HG03521 (cell line): ENCODE measurements at regions not wholly inside any gene's neighbourhood (a gene's known extent, or its start where the extent isn't known, plus 50 kb on each side); places are given as distances from the start of the nearest gene placed in this dataset.
"Not testable (repeated sequence)": the region's sequence is repeated elsewhere in the genome, so short reads cannot be mapped to it uniquely, and the experiment has no call there.

ENCODE experiments used
- ATAC-seq: cut with Tn5 transposase; IDR thresholded peaks from one replicate; pipeline ENCODE4 v1.9.1; 2021; ENCODE audit warnings: mild to moderate bottlenecking, moderate library complexity; ENCODE audit not compliant: unreplicated experiment

DNA sequence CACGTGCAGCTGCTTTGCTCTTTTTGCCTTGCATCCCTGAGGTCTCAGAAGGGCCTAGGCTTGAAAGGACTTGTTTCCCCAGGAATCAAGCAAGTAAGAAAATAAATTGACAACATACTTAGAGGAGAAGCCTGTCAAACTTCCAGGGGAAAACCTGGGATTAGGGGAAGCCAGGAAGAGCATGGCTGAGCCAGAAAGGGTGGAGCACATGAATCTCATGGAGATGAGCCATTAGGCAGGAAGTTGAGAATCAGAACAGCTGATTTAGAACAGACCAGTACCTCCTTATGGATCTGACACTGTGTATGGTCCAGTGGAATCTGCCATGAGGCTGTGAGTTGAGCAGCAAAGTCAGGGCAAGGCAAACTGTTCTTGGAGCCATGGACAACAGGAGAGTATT, 511.0 kb downstream of the RPIA start:
- ATAC-seq, result not testable (repeated sequence)

DNA sequence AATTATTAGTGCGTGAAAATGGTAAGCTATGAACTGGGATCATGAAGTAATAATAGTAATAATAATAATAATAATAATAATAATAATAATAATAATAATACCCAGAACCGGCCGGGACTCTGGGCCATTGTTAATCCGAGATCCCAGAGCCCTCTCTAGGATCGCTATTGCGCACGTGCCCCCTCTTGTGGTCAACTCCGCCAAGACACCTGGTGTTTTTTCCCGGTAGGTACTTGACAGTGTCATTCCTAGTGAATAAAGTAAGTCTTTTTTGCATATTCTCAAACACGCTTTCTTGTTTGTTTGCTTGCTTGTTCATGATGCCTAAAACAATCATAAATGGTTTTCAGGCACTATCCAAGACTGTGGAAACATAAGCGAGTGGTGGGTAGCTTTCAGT, 513.7 kb downstream of the RPIA start:
- not testable (repeated sequence) for ATAC-seq

DNA sequence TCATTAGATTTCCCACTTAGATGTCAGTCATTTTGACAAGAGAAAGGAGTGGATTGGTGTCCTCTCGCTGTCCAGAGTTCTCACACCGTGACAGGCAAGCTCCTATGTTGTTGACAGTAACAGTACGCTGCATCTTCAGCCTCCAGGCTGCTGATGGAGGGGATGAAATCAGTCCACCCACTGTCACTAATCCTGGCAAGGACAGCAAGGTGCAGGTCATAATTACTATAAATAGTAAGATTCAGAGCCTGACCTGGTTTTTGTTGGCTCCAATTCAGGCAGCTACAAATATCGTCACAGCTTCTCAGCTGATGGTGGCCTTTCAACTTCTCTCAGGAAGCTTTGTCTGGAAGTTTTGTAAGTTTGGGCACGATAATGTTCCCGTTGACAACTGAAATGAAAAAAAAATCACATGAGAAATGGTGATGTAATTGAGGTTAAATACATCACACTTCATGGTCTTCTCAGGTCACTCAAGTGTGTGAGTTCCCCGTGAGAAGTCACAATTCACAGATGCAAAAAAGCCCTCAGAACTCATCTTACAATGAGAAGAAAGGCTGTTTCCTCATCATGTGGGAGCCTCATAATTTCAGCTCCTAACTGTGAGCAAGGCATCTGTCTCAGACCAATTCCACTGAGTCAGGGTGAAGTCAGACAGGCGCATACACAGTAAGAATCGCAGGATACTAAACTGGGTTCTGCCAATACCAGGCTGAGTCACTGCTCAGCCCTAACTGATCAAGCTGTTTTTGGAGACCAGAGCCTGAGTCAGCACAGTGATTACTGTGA, 516.9 kb downstream of the RPIA start:
- ATAC-seq, result not testable (repeated sequence)

DNA sequence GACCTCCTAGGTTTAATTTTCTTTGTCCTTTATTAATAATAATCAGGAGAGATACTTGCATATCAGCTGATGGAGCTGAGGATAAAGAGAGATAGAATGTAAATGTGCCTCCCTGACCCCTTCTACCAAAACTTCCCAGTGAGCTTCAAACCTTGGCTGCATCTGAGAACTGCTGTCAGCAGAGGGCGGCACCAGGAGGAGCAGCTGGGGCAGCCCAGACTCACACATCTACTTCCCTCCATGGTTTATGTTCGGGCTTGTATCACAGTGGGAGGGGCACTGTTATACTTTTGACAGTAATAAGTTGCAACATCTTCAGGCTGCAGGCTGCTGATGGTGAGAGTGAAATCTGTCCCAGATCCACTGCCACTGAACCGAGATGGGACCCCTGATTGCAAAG, 521.7 kb downstream of the RPIA start:
- ATAC-seq, result not testable (repeated sequence)

DNA sequence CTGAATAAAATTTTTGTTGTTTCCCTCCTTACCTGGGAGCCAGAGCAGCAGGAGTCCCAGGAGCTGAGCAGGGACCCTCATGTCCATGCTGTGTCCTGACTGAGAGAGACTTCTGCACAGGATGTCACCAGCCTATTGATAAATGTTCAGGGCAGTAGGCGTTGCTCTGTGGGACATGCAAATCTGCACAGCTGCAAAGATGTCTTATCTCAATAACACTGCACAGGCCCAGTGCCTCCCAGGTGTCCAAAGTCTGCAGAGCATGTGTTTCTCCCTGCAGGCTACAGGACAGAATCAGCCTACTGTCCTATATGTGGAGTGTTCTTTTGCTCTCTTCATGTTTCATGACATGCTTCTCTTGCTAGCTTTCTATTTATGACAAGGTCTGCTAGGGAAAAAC, 522.3 kb downstream of the RPIA start:
- ATAC-seq, result not testable (repeated sequence)

DNA sequence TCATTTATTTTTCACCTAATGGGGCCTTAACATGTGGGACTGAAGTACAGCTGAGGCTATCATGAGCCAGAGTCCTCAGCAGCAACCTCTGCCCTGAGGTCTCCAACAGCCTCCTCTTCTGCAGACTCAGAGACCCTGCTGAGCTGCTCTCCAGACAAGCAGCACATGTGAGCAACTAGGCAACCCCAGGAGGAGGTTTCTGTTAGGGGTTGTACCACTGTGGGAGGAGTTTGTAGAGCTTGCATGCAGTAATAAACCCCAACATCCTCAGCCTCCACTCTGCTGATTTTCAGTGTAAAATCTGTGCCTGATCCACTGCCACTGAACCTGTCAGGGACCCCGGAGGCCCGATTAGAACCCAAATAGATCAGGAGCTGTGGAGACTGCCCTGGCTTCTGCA, 530.0 kb downstream of the RPIA start:
- ATAC-seq, result not testable (repeated sequence)

DNA sequence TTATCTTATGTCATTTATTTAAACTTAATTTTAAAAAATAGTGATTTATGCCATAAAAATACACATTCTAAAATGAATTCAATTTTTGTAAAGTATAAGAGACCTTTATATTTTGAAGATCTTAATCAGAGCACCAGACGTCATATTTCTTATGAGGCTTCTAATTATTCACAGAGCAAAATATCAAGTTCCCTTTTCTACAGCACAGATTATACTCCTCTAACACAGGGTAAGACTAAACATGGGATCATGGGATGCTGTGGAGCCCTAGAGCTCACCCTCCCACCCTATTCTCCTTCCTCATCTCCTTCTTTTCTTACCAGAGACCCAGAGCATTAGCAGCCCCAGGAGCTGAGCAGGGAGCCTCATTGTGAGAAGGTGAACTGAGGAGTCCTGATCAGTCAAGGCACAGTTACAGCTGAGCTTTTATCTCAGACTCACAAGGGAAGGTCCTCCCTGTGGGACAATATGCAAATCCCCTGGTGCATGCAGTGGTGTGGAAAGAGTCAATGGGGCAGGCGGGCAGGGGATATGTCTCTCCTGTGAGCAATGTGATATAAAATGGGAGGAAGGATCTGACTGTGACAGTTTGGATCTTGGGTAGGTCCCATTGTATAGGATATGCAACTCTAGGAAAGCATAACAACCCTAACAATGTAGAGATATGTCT, 530.7 kb downstream of the RPIA start:
- ATAC-seq, result not testable (repeated sequence)

DNA sequence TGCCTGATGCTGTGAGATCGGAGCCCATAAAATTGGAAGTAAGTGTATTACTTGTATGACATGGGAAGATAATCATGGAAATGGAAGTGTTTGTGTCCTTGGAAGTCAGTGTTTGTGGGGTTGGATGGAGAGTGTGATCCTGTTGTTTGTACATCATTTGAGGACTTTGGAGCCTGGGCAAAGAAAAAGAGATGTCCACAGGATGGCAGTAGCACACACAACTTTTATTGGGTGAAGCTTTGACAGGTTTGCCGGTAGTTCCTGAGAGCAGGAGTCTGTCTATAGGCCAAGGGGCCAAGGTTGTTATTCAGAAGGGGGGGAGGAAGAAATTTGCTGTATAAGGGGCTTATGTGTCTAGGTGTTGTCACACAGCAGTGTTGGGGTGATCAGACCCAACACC, 533.3 kb downstream of the RPIA start:
- ATAC-seq, result not testable (repeated sequence)

DNA sequence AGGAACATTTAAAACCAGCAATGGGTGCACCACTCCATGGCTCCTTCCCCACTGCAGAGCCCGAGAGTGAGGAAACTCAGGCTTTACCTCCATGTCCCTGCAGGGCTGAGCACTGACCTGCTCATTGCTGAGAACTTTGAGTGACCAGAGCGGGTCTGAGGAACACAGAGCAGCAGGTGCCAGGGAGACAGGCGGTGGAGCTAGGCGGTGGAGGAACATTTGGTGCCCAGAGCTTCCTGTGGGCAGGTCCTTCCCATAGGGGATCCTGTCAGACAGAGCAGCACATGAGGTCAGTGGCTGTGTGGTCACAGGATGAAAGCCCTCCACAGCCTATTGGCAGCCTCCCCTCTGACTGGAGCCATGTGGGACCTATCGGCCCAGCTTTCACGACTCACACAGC, 538.5 kb downstream of the RPIA start:
- not testable (repeated sequence) for ATAC-seq

DNA sequence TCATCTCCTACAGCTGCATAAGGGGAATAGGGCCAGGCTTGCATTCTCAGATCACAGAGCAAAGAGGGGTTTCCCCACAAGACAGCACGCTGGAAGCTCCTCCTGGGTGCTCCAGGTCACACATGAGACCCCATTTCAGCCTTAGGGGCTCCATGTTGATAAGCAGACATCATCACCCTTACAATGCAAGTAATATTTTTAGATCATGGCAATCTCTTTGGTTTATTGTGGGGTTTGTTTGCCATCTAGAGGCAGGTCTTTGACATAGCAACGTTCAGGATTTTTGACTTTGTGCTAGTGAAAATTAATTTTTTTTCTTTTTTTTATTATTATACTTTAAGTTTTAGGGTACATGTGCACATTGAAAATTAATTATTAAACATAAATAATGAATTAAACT, 539.8 kb downstream of the RPIA start:
- ATAC-seq, result not testable (repeated sequence)

DNA sequence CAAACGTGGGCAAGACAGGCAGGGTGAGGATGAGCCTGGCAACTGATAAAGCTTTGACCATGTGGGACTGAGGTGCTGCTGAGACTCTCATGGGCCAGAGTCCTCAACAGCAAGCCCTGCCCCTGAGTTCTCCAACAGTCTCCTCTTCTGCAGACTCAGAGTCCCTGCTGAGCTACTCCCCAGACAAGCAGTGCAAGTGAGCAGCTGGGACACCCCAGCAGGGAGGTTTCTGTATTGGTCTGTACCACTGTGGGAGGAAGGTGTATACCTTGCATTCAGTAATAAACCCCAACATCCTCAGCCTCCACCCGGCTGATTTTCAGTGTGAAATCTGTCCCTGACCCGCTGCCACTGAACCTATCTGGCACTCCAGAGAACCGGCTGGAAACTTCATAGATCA, 542.5 kb downstream of the RPIA start:
- not testable (repeated sequence) for ATAC-seq

DNA sequence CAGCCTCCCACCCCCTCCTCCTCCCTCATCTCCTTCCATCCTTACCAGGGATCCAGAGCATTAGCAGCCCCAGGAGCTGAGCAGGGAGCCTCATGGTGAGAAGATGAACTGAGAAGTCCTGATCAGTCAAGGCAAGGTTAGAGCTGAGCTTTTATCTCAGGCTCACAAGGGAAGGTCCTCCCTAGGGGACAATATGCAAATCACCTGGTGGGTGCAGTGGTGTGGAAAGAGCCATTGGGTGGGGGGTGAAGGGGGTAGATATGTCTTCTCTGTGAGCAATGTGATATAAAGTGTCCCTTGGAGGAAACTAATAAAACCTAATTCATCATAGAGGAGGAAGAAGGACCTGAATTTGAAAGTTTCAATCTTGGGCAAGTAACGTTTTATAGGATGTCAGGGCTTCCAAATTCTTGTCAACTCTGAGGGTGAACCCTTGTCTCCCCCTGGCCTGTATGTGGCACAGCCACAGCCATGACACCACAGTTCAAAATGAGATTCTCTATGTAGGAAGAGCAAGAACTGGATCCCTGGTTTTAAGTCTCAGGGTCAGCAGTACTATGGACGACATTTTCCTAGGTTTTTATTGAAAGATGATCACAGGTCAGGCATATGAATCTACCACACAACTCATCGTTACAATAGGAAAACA, 543.5 kb downstream of the RPIA start:
- not testable (repeated sequence) for ATAC-seq

DNA sequence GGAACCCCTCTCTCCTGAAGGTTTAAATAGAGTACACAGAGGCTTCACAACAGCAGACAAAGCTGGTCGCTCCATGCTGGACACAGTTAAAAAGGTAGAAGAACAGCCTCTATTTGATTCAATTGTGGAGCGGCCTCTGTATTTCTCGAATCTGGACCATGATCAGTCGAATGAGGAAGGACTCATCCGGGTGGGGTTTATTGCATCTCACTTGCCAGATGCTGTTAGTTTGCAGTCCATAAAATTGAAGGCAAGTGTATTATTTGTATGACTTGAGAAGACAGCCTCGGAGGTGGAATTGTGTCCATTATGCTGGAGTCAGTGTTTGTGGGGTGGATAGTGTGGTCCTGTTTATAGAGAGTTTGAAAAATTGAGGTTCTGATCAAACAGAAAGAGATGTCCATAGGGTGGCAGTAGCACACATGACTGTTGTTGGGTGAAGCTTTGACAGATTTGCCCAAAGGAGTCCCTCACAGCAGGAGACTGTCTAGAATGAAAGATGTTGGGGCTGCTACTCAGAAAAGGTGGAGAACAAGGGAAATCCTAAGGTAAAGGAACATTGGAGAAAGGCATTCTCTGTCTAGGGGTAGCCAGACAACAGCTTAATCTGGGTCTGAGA, 545.5 kb downstream of the RPIA start:
- not testable (repeated sequence) for ATAC-seq

DNA sequence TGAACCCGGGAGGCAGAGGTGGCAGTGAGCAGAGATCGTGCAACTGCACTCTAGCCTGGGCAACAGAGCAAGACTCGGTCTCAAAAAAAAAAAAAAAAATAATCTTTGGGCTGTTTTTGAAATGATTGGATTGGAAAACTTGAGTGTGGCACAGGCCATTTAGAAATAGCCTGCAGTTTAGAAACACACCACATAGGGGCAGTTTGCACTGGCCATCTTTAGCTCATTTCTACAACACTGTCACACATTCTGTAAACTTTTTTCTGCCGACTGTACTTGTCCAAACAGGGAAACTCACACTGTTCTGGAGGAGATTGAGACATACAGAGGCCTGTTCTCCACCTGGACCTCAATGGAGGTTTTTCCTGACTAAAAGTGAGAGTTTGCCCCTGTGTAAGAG, 546.3 kb downstream of the RPIA start:
- ATAC-seq, result not testable (repeated sequence)

DNA sequence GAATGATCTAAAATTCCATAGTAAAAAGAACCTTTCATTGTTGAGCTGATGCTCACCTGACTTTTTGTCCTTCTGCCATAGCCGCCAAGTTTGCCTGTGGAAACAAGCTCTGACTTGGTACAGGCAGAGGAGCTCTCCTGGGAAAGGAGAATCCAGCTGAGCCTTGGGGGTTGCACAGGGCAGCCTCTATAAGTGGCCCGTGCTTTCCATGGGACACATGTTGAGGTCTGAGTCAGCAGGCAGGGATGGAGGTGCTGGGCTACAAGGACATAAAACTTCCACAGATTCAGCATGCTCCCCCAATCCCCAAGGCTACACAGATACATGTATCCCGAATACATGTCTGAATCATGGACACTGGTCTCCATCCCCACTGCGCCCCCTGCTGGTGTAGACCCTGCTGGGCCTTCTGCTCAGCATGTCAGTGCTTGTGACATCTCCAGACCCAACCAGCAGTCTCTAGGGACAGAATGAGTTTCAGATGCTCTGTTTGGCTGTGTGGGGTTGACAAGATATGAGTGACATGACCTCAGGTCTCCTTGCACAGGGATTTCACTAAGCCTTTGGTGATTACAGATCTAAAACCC, 551.7 kb downstream of the RPIA start:
- peak; percentile 76 for ATAC-seq

DNA sequence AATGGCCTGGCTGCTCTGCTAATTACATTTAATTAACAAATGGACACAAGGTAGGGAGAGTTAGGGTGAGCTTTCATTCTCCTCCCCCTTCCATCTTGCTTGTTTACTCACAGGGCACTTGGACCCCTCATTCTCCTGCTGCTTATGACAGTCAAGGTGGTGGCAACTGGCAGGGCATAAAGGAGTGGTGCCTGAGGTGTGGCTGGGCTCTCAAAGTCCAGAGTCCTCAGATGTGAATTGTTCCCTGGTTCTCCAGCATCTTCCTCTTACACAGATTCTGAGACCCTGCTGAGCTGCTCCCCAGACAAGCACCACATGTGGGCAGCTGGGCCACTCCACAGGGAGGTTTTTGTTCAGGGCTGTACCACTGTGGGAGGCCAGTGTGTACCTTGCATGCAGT, 552.9 kb downstream of the RPIA start:
- ATAC-seq, result not testable (repeated sequence)

DNA sequence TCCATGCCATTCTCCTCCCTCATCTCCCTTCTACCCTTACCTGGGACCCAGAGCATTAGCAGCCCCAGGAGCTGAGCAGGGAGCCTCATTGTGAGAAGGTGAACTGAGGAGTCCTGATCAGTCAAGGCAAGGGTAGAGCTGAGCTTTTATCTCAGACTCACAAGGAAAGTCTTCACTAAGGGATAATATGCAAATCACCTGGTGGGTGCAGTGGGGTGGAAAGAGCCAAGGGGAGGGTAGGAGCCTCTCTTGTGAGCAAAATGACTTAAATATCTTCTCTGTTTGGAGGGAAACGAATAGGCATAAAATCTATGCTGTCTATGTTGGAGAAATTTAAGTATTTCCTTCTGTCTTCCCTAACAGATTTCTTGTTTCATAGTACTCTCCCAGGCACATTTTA, 554.0 kb downstream of the RPIA start:
- ATAC-seq, result not testable (repeated sequence)

DNA sequence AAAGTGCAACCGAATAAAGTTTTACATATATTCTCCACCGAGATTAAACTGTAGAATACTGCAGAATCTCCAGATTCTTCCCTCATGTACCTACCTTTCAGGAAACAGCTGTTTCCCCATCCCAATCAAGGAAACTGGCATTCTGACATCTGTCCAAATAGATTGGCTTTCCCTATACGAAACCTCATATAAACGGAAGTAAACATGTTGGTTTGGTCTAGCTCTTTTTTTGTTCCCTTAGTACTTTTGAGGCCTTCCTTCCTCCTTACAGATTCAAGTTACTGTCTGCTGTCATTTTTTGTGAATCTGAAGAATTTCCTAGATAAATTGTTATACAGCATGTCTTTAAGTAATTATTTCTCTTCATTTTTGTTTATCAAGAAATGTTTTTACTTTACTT, 554.6 kb downstream of the RPIA start:
- ATAC-seq, result not testable (repeated sequence)

DNA sequence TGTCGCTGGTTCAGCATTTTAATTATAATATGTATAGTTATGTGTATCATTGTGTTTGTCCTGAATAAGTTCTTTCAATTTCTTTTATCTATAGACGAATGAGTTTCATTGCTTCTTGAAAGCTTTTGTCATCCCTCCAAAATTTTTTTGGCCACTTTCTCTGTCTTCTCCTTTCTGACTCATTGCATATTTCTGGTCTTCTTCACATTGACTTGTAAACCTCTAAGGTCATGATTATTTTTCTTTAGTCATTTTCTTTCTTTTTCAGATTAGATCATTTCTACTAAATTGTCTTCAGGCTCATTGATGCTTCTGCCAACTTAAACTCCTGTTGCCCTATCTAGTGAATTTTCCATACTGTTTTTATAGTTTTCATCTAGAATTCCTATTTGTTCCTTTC, 555.1 kb downstream of the RPIA start:
- ATAC-seq, result not testable (repeated sequence)

DNA sequence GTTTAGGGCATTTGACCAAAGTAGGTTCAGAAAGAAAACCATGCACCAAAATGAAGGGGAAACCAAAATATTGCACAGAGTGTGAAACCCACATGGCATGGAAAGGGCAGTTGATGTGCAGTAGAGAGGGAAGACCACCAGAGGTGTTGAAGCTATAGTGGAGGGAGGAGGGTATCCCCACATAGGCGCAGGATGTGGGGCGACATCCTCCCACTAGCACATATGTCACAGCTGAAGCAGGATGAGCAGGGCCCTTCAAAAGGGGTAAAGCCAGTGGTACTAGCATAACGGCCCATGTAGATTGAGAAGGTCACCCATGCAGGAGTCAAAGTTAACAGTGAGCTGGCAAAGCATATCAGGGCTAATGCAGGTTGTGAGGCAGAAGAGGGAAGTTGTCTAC, 563.5 kb downstream of the RPIA start:
- ATAC-seq, result not testable (repeated sequence)

DNA sequence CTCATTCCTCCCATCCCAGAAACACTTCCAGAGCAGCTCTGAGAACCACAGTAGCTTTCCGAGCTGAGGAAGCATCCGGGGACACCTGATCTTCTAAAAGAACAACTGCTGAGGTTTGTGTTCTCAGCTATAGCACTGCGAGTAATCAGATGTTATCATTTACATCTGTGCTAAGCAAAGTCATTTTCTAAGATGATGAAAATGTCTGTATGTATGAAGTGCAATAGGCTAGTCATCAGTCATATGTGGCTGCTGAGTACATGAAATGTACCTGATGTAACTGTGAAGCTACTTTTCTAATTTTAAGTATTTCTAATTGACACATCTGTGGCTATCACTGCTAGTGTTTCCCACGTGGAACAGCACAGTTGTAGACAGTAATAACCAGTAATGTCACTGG, 582.0 kb downstream of the RPIA start:
- not testable (repeated sequence) for ATAC-seq
